Islet precursor cell (in vitro differentiated cells): ENCODE measurements at regions not wholly inside any gene's neighbourhood (a gene's known extent, or its start where the extent isn't known, plus 50 kb on each side); places are given as distances from the start of the nearest gene placed in this dataset.

Experiments
- DNase-seq: peaks from one replicate; pipeline ENCODE4 v3.0.0-alpha.2; 2018

DNA sequence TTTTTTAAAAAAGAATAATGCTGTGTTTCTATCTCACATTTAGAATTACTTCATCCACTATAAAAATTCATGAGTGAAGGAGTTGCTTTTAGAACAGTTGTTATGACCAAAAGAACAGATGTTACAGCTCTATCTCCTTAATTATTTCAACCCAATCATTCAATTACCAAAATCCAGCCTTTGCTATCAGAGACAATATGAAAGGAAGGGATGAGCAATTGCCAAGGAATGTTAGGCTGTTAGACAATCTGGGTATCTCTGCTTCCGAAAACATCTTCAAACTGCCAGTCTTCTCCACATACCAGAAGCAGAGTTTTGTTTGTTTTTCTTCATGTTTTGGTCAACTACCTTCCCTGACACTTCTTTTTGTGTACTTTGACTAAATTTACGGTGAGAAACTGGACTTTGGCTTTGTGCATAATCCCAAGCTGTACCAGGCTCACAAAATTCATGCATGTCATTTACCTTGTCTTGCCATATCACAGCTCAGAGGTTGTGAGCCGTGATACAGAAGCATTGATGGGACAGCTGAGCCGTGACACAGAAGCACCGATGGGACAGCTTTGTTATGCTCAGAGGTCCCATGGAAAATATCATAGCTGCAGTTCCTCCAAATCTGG, 405.5 kb downstream of the KIF4B start:
- DNase-seq, result no peak

- no peak for DNase-seq
Observed at GRCh38 chr5:155430192-155430591, 416.6 kb downstream of the KIF4B start.

- peak; percentile 69 for DNase-seq
Observed at GRCh38 chr5:155434267-155434666, 420.7 kb downstream of the KIF4B start.

- DNase-seq, result no peak
Observed at GRCh38 chr5:155434681-155435080, 421.1 kb downstream of the KIF4B start.

- no peak for DNase-seq
Observed at GRCh38 chr5:155441849-155442248, 428.3 kb downstream of the KIF4B start.

DNA sequence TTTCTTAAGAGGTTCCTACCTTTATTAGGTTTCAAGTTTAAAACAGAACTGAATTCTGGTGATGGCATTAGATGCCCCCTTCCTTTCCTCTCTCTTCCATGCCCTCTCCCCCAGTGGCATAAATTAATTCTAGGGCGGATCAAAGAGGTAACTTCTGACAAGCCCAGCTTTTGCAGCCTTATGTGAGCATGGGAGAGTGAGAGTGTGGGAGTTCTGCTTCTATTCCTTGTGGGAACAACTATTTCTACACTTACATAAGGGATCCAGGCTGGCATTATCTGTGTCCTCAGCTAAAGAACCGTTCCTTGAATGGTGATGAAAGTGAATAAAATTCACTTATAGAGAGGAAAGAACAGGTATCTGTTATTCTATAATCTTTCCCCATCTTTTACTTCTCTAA, 437.6 kb downstream of the KIF4B start:
- no peak for DNase-seq

DNA sequence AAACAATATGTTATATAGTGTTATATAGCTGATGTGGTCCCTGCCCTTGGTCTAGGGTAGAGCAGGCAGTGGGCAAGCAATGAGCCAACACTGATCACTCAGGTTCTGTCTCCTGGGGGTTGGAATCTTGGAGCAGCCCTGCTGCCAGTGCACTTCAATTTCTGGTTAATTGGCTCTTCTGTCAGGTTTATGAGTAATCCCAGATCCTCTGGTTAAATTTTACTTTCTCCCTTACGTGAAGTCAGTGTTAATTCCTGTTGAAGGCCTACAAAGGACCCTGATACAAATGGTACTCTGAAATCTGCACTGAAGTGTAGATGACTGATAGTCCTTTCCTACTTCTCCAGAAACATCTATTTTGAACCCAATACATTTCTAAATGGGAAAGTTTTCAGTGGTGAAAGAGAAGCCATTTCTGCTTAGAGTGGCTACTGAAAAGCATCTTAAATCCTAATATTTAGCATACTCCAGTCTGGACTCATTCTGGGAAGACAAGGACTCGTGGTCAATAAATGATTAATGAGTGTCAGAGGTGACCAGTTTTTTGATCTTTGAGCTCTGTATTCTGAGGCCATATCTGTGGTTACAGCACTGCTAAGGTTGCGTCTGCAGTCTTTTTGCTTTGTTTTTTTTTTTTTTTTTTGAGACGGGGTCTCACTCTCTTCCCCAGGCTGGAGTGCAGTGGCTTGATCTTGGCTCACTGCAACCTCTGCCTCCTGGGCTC, 442.4 kb downstream of the KIF4B start:
- no peak for DNase-seq

GRCh38 chr5:155459889-155460500, 446.4 kb downstream of the KIF4B start:
- DNase-seq, result no peak

- no peak for DNase-seq
Observed at GRCh38 chr5:155460501-155460931, 447.0 kb downstream of the KIF4B start.

DNA sequence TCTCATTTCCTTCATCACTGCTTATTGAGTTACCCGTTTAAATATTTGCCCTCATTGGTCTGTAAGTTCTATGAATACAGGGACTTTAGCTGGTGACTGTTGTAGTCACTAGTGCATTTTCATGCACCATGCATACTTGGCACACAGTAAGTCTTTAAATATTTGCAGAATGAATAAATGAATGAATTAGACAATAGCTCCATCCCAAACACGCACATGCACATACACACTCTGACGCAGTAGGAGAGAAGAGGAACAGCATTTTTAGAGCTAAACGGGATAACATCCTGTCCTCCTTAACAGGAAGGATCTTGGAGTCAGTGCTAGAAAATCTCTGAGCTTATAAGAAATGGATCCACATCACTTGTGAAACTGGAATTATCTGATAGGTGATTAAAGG, 447.7 kb downstream of the KIF4B start:
- no peak for DNase-seq

DNA sequence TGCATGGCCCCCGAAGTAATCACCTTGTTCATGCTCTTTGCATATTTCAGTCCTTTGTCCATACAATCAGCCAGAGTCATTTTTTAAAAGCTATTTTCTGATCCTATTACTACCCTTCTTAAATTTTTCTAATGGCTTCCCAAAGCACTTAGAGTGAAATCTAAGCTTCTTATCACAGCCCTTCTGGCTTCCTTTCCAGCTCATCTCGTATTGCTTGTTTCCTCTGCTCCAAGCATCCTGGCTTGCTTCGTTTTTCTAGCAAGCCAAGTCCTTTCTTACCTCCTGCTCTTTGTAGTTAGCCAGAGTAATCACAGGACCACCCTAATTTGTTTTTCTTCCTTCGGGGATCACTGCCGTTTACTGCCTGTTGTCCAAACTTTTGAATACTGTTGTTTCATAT, 453.3 kb downstream of the KIF4B start:
- no peak for DNase-seq

DNA sequence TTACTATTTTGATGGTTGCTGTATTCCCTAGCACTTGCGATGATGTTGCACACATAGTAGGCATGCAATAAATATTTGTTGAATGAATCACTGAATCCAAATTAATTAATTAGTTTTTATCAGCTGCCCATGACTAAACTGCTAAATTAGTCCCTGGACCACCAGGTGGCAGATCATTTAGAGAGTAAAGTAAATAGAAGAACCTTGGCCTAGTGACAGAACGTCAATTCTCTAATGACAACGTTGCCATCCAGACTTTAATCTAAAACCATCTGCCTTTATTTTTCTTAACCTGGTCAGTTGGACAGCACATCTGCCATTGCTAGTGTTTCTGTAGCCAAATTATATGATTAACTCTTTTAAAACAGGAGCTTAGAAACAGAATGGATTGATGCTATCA, 457.5 kb downstream of the KIF4B start:
- DNase-seq, result no peak

DNA sequence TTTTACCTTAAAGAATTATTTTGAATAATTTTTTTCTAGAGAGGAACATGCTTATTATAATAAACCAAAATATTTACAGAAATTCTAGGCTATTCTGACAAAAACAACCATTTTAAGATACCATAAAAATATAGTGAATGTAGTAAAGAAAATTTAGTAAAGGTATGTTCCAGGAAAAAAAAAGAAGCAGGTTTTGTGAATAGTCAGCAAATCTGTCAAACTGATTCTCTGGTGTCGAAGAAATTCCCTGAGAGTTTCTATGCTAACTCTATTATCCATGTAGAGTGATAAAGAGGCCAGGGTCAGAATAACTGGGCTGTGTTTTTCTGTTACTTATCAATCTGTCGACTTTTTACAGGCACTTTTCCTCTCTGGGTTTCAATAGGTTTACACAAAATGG, 459.2 kb downstream of the KIF4B start:
- DNase-seq, result no peak

- DNase-seq, result no peak
Observed at GRCh38 chr5:155475318-155475717, 461.8 kb downstream of the KIF4B start.

GRCh38 chr5:155480731-155481131, 467.2 kb downstream of the KIF4B start:
- no peak for DNase-seq

DNA sequence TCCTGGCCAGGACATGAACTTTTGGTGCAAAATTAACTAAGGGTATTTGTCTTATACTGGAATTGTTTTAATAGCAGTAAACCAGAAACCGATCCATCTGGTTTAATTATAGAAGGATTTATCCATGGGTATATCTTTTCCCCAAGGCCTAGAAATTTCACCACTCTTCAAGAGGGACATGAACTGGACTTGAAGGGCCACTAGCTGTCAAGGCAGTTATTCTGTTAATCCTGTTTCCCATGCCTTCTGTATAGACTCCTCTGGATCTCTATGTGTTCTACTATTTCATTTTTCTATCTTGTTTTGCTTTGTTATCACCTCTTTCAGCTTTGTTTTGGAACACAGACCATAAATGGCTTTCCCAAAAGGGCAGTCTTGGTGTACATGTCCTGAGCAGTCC, 467.6 kb downstream of the KIF4B start:
- DNase-seq, result no peak

GRCh38 chr5:155482428-155482827, 468.9 kb downstream of the KIF4B start:
- DNase-seq, result no peak

DNA sequence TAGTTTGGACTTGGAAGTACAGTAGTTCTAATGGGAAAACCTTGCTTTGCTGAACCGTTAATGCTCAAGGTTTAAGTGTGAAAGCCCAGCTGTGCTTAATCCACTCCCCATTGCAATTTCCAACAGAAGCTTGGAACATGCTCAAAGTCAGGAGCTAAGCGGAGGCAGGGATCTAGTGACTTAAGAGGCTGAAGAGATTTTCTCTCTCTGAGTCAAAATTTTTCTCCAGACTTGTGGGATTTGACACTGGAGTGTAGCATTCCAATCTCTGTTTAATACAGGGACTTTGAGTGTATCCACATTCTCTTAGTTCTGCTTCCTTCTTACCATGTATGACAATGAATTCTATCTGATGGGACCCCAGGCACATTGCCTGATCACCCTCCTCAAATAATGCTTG, 471.8 kb downstream of the KIF4B start:
- DNase-seq, result peak; percentile 61

- no peak for DNase-seq
Observed at GRCh38 chr5:155489949-155490348, 476.4 kb downstream of the KIF4B start.

DNA sequence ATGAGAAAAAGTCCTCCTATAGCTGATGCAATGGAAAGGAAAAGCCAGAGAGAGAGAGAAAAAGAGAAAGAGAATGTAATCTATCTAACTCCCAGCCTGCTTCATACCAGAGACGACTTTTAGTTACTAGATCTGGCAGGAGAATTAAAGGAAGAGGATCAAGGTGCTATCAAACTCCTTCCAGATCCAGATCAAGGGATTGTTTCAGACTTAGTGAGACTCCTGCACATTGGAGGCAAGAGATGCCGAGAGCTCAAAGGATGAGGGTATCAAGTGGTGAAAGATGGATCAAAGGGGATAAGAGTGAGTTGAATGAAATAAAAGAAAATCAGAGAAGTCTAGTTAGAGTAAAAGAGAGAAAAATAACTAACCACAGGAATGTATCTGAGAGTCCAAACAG, 478.6 kb downstream of the KIF4B start:
- DNase-seq, result no peak

DNA sequence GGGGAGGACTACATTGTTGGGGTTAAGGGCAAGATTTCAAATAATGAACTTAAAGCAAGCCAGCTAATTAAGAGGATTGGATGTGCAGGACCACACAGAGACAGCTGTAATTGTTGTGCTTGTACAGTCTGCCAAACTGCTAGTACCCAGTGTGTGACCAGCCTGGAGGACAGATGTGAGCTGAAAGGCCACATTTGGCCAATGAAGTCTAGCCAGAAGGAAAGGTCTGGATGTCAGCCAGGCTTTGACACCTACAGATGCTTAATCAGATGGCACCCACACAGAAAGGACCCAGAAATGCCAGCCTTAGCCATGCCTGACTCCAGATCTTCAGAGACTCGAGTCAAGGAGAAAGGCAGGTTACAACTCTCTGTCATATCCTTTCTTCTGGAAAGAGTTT, 491.1 kb downstream of the KIF4B start:
- DNase-seq, result no peak

DNA sequence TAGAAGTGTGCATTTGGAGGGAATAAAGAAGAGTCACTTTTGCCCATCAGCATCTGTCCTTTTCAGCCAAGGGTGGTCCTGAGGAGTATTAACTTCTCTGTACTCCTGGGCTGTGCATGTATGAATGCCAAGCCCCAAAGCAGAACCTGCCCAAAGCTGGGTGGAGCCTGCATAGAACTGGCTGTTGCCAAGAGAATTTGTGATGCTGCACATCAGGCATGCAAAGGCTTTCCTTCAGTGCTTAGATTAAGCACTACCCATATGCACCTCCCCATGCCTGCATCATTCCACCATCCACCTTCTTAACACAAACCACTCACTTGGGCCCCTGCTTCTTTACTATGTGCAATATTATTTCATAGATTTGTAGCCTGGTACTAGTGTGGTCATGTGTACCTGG, 493.8 kb downstream of the KIF4B start:
- no peak for DNase-seq

DNA sequence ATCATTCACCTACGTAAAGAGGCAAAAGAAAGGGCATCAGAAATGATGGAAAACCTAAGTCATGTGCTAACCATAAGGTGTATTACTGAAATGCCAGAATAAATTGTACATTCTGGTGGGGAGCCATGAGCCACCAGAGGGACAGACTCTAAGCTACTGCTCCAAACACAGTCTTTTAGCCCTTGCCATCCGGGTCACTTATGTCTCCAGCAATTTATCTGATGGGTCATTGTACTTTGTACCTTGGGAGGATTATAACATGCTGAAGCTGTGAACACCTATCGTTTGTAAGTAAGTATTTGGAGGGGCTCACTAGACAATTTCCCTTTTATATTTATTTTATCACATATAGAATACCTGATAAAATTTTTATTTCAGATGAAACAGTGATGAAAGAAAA, 495.1 kb downstream of the KIF4B start:
- no peak for DNase-seq

DNA sequence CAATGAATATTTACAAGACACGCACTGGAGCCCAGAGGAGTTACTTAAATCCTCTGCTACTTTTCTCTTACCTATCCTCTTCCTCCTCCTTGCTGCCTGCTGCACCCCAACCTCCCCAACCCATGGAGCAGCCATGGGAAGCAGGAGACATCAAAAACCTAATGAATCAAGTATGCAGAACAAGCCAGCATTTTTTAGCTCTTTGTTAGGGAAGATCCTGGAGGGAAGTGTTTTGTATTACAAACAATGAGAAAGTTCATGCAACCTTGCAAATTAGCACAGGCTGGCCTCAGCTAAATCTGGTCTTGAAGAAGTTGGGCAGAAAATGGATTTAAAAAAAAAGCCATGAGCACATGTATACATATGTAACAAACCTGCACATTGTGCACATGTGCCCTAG, 498.8 kb downstream of the KIF4B start:
- DNase-seq, result no peak
